HepG2 (cell line): ENCODE measurements at regions not wholly inside any gene's neighbourhood (a gene's known extent, or its start where the extent isn't known, plus 50 kb on each side); places are given as distances from the start of the nearest gene placed in this dataset.

Experiments
- ATAC-seq: fragments of 200-7000 bp; cut with Tn5 transposase; 3 replicates; pipeline ENCODE4 v1.9.1; 2020; ENCODE audit warnings: mild to moderate bottlenecking, moderate library complexity
- BruUV-seq: library from RNA; stranded (reverse); fragments of 400-500 nt; replicated peaks from 2 replicates; lab custom pipeline; 2021; lab: Mats Ljungman, UMichigan
- CTCF ChIA-PET: fragments of 300-600 bp; formaldehyde crosslinking; extraction: SDS; loops from one replicate; lab custom pipeline; 2021; ENCODE audit warnings: low total read pairs, inconsistent platforms, low intra/inter-chr PET ratio; lab: Yijun Ruan, JAX
- POLR2A ChIA-PET: fragments of 350-600 bp; sonication (Branson Sonifier 250); formaldehyde crosslinking; loops from one replicate; lab custom pipeline; 2020; ENCODE audit warnings: antibody characterized with exemption, inconsistent platforms; lab: Yijun Ruan, JAX
- DNase-seq: peaks from one replicate; pipeline ENCODE4 v3.0.0-alpha.2; 2015; ENCODE audit warnings: low spot score
- FAIRE-seq: peaks from 3 replicates; lab custom pipeline; 2011; peaks lifted over from hg19 to GRCh38; lab: Jason Lieb, UNC
- H2AFZ ChIP-seq: one replicate; pipeline ENCODE4 v1.6.1; 2011; ENCODE audit warnings: low read length, inconsistent platforms
- H3K27ac ChIP-seq: fragments of 300-600 bp; 3 replicates; pipeline ENCODE4 v1.8.0; 2011; ENCODE audit warnings: mixed run types, mild to moderate bottlenecking, mixed read lengths, low read length, inconsistent platforms; ENCODE audit not compliant: insufficient read depth; ENCODE audit errors: extremely low read length
- H3K27me3 ChIP-seq, 2 experiments: fragments of 200-600 bp in 1 of 2; 2 replicates in 1 of 2; 3 replicates in 1 of 2; pipeline versions ENCODE4 v1.6.0 to v1.8.0; 2011; ENCODE audit warnings: low read length in 2 of 2, mild to moderate bottlenecking in 2 of 2, moderate library complexity in 2 of 2, inconsistent platforms in 1 of 2; ENCODE audit not compliant: insufficient read depth in 2 of 2, control insufficient read depth in 1 of 2
- H3K36me3 ChIP-seq, 2 experiments: fragments of 200-600 bp in 1 of 2; replicated peaks in 1 of 2; 2 replicates in 1 of 2; 3 replicates in 1 of 2; pipeline versions ENCODE4 v1.5.1 to v1.8.0; 2011; ENCODE audit warnings: low read length in 2 of 2, inconsistent platforms in 1 of 2; ENCODE audit not compliant: insufficient read depth in 2 of 2, control insufficient read depth in 1 of 2
- H3K4me1 ChIP-seq: 2 replicates; pipeline ENCODE4 v1.5.1; 2012; ENCODE audit warnings: low read length, inconsistent platforms; ENCODE audit not compliant: insufficient read depth
- H3K4me2 ChIP-seq: 2 replicates; pipeline ENCODE4 v1.6.0; 2011; ENCODE audit warnings: low read depth, low read length, inconsistent platforms
- H3K4me3 ChIP-seq, 3 experiments: fragments of 200-600 bp in 1 of 3; sonication (generic), shearing (Covaris generic) in 1 of 3; replicated peaks in 1 of 3; 2 replicates each; pipeline ENCODE4 v1.5.1; 2011 to 2016; ENCODE audit warnings: low read length in 3 of 3, inconsistent platforms in 2 of 3, low read depth in 2 of 3, mild to moderate bottlenecking in 2 of 3, control low read depth in 1 of 3, mixed read lengths in 1 of 3; ENCODE audit not compliant: insufficient read depth in 1 of 3
- H3K79me2 ChIP-seq: one replicate; pipeline ENCODE4 v1.6.1; 2011; ENCODE audit warnings: low read length, inconsistent platforms; ENCODE audit not compliant: insufficient read depth
- H3K9ac ChIP-seq: 2 replicates; pipeline ENCODE4 v1.6.0; 2011; ENCODE audit warnings: mild to moderate bottlenecking, low read depth, low read length, inconsistent platforms; ENCODE audit not compliant: insufficient read depth
- H3K9me3 ChIP-seq: 2 replicates; pipeline ENCODE4 v1.5.1; 2012; ENCODE audit warnings: mild to moderate bottlenecking, low read length
- H4K20me1 ChIP-seq: 2 replicates; pipeline ENCODE4 v1.6.0; 2011; ENCODE audit warnings: inconsistent platforms, mild to moderate bottlenecking, low read length, moderate library complexity; ENCODE audit not compliant: insufficient read depth
- DNMT3B ChIP-seq: conservative IDR thresholded peaks from 2 replicates; pipeline ENCODE4 v1.6.1; 2016; ENCODE audit warnings: missing biosample characterization, control low read depth
- HDAC6 ChIP-seq: fragments of 200-600 bp; sonication (generic); IDR thresholded peaks from 2 replicates; pipeline ENCODE4 v1.7.0; 2017; ENCODE audit warnings: mild to moderate bottlenecking, antibody characterized with exemption, low read length, low read depth
- ISL2 ChIP-seq: sonication (generic); formaldehyde crosslinking; IDR thresholded peaks from 2 replicates; pipeline ENCODE4 v1.5.0; 2020; ENCODE audit warnings: missing genetic modification reagents
- PCBP1 ChIP-seq: fragments of 200-400 bp; formaldehyde crosslinking; IDR thresholded peaks from 2 replicates; pipeline ENCODE4 v1.6.1; 2017; ENCODE audit warnings: mild to moderate bottlenecking, low read depth, low read length, borderline replicate concordance
- RFXANK ChIP-seq: IDR thresholded peaks from 2 replicates; pipeline ENCODE4 v1.6.1; 2016
- RNF2 ChIP-seq: fragments of 450-650 bp; conservative IDR thresholded peaks from 2 replicates; pipeline ENCODE4 v1.6.1; 2016; ENCODE audit warnings: low read depth
- SNRNP70 ChIP-seq: fragments of 200-400 bp; formaldehyde crosslinking; IDR thresholded peaks from 2 replicates; pipeline ENCODE4 v1.6.1; 2017; ENCODE audit warnings: mild to moderate bottlenecking, low read depth, low read length, moderate library complexity
- ZNF383 ChIP-seq: sonication (generic); formaldehyde crosslinking; IDR thresholded peaks from 2 replicates; pipeline ENCODE4 v1.4.0; 2020; ENCODE audit warnings: missing genetic modification reagents, mild to moderate bottlenecking, borderline replicate concordance
- WGBS: methylation state at CpG from one replicate; pipeline ENCODE4 v1.1.6; 2017; ENCODE audit warnings: low lambda C conversion rate; 5-methylcytosine and 5-hydroxymethylcytosine counted together
- in situ Hi-C: cut with HindIII; loops from 2 replicates; pipeline ENCODE4 v1.10.0; 2017; ENCODE audit warnings: low pct_unique_long_range_greater_than_20kb; ENCODE audit not compliant: extremely low pct_ligation_motif_present
- intact Hi-C: fragments of 100-400 bp; cut with micrococcal nuclease; formaldehyde crosslinking; loops from one replicate; pipeline ENCODE4 v1.10.0; 2022; ENCODE audit not compliant: unreplicated experiment

GRCh38 chr16:86986136-86986535 lies 331.1 kb downstream of the C16orf95 start:
- ChIA-PET CTCF (no interaction called here), POLR2A (no interaction called here)
- no peaks in the 10 kb centered on the region for H3K79me2 ChIP-seq
- H3K9ac ChIP-seq = no peak overlapping the region
- intact Hi-C loops = no loop called here
- TF ChIP-seq SNRNP70 = no peak
- TF ChIP-seq RFXANK (CRISPR knock-in tag) = no peak
- TF ChIP-seq RNF2 = no peak
- TF ChIP-seq ISL2 (CRISPR knock-in tag) = no peak
- peak; percentile 20; the same call in 1 of the 3 replicates for ATAC-seq
- H3K36me3 ChIP-seq = no peaks in the 10 kb centered on the region
- no peaks in the 10 kb centered on the region for H3K9me3 ChIP-seq
- H3K4me2 ChIP-seq = no peak overlapping the region
- no peak overlapping the region for H2AFZ ChIP-seq
- H3K4me3 ChIP-seq = no peak overlapping the region
- no peak overlapping the region for H3K27ac ChIP-seq
- 17% methylated on average over 7 of the region's 7 CpGs for WGBS
- no peaks in the 10 kb centered on the region; a peak in 1 of 5 replicates for H3K27me3 ChIP-seq
- DNase-seq = no peak
- in situ Hi-C loops = no loop called here
- FAIRE-seq = no peak
- H4K20me1 ChIP-seq = no peaks in the 10 kb centered on the region
- H3K4me1 ChIP-seq = no peaks in the 10 kb centered on the region
- no TSS peak for BruUV-seq

DNA sequence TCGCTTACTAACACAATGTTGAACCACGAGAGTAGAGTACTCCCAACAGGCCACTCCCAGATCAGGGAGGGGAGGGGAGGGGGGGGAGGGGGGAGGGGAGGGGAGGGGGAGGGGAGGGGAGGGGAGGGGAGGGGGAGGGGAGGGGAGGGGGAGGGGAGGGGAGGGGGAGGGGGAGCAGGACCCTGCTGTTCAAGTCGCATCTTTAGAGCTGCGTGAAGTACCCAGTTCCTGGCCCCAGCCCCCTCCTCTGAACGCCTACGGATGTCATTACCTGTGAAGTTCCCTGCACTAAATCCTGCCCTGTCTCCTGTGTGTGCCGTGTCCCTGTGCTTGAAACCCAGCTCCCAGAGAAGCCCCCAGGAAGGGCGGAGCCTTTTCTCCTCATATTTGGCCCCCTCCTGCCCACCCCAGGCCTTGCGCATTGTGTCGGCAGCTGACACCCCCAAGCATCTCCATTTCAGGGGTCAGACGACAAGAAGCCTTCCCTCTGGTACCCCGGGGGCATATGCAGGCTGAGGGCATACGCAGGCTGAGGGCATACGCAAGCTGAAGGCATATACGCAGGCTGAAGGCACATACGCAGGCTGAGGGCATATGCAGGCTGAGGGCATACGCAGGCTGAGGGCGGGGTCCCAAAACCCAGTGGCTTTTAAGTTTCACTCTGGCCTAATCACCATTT lies 330.2 kb downstream of the C16orf95 start:
- intact Hi-C loops (no loop called here), in situ Hi-C loops (no loop called here)
- Histone ChIP-seq H3K36me3 (no peaks in the 10 kb centered on the region), H3K4me1 (no peaks in the 10 kb centered on the region), H3K4me2 (no peak overlapping the region)
- FAIRE-seq (no peak), DNase-seq (no peak)
- WGBS = 78% methylated on average over 16 of the region's 18 CpGs
- no TSS peak for BruUV-seq
- POLR2A ChIA-PET = no interaction called here
- CTCF ChIA-PET = no interaction called here
- TF ChIP-seq HDAC6 (no peak), PCBP1 (peak; percentile 95), ZNF383 (CRISPR knock-in tag) (no peak), DNMT3B (CRISPR knock-in tag) (no peak)
- TF ChIP-seq, all 625 proteins: peak for 1
- Histone ChIP-seq H3K4me3 (no peak overlapping the region), H3K9me3 (no peaks in the 10 kb centered on the region), H3K79me2 (no peaks in the 10 kb centered on the region), H3K9ac (no peak overlapping the region), H2AFZ (no peak overlapping the region), H3K27ac (no peak overlapping the region), H3K27me3 (peaks cover 0 to 5% of the 10 kb centered on the region in 2 experiments; a peak in 1 of 5 replicates), H4K20me1 (no peaks in the 10 kb centered on the region)
- peak; percentile 39 for ATAC-seq
